ENCODE measurements at regions not wholly inside any gene's neighbourhood (a gene's known extent, or its start where the extent isn't known, plus 50 kb on each side); places are given as distances from the start of the nearest gene placed in this dataset.

GRCh38 chr5:22968386-22968785, 115.2 kb upstream of the CDH12 start:
- TF ChIP-seq, protein P1, sequence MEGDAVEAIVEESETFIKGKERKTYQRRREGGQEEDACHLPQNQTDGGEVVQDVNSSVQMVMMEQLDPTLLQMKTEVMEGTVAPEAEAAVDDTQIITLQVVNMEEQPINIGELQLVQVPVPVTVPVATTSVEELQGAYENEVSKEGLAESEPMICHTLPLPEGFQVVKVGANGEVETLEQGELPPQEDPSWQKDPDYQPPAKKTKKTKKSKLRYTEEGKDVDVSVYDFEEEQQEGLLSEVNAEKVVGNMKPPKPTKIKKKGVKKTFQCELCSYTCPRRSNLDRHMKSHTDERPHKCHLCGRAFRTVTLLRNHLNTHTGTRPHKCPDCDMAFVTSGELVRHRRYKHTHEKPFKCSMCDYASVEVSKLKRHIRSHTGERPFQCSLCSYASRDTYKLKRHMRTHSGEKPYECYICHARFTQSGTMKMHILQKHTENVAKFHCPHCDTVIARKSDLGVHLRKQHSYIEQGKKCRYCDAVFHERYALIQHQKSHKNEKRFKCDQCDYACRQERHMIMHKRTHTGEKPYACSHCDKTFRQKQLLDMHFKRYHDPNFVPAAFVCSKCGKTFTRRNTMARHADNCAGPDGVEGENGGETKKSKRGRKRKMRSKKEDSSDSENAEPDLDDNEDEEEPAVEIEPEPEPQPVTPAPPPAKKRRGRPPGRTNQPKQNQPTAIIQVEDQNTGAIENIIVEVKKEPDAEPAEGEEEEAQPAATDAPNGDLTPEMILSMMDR (IDR thresholded peaks at IDR 0.05) = no peak
- no peak for TF ChIP-seq POLR2A (IDR thresholded peaks at IDR 0.05)
